Suprapubic skin (tissue), 4 donors: ENCODE measurements at regions not wholly inside any gene's neighbourhood (a gene's known extent, or its start where the extent isn't known, plus 50 kb on each side); places are given as distances from the start of the nearest gene placed in this dataset.

Experiments used
- DNase-seq, 2 donors: peaks; one replicate each; pipeline ENCODE4 v3.0.0-alpha.2; 2019; ENCODE audit warnings: low spot score in 2 of 2
- H3K27ac ChIP-seq: fragments of 200-600 bp; sonication (generic); one replicate; pipeline ENCODE4 v1.5.1; 2019
- H3K27me3 ChIP-seq: fragments of 200-600 bp; sonication (generic); one replicate; pipeline ENCODE4 v1.5.1; 2019
- H3K36me3 ChIP-seq: fragments of 200-600 bp; sonication (generic); one replicate; pipeline ENCODE4 v1.5.1; 2019
- H3K4me1 ChIP-seq: fragments of 200-600 bp; sonication (generic); one replicate; pipeline ENCODE4 v1.5.1; 2019
- H3K4me3 ChIP-seq: fragments of 200-600 bp; sonication (generic); one replicate; pipeline ENCODE4 v1.5.1; 2019; ENCODE audit warnings: mild to moderate bottlenecking
- H3K9me3 ChIP-seq: fragments of 200-600 bp; sonication (generic); one replicate; pipeline ENCODE4 v1.5.1; 2019
- CTCF ChIP-seq, 2 donors: fragments of 200-600 bp in 1 of 2; fragments of 450-650 bp in 1 of 2; sonication (generic) in 1 of 2; IDR thresholded peaks; one replicate each; pipeline ENCODE4 v1.5.1; 2016 to 2019; ENCODE audit warnings: antibody characterized with exemption in 2 of 2, mild to moderate bottlenecking in 1 of 2, moderate library complexity in 1 of 2
- EP300 ChIP-seq: sonication (generic); formaldehyde crosslinking; IDR thresholded peaks from one replicate; pipeline ENCODE4 v1.6.1; 2017; ENCODE audit warnings: antibody characterized with exemption
- POLR2A ChIP-seq, 2 donors: fragments of 450-650 bp; IDR thresholded peaks; one replicate each; pipeline ENCODE4 v1.6.1; 2017; ENCODE audit warnings: antibody characterized with exemption in 2 of 2, mild to moderate bottlenecking in 2 of 2, moderate library complexity in 2 of 2
- POLR2AphosphoS5 ChIP-seq, 3 donors: sonication (generic); formaldehyde crosslinking; IDR thresholded peaks; one replicate each; pipeline ENCODE4 v1.6.1; 2017; ENCODE audit warnings: antibody characterized with exemption in 3 of 3
- WGBS: methylation state at CpG from one replicate; pipeline ENCODE4 v1.1.5; 2018; 5-methylcytosine and 5-hydroxymethylcytosine counted together

DNA sequence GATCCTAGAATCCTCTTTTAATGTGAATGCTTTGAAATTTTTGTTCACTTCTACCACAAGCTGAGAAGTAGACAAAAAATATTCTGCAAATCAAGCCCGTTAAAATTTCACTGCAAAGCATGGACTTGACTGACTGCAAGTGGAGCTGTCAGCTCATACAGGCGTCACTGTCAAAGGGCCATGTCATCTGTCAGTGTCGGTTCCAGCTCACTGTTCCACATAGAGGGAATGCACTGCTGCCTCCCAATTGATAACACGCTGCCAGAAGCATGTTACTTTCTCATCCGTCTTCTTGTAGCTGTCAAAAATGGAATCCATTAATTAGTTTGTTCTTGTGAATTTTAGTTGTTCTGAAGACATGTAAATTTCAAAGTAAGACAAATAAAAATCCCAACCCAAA is 50.4 kb upstream of the FBXL4 start:
- Histone ChIP-seq H3K27ac (no peak overlapping the region), H3K36me3 (no peaks in the 10 kb centered on the region), H3K27me3 (no peaks in the 10 kb centered on the region), H3K9me3 (no peaks in the 10 kb centered on the region), H3K4me1 (no peaks in the 10 kb centered on the region), H3K4me3 (no peak overlapping the region)
- TF ChIP-seq POLR2AphosphoS5 (IDR thresholded peaks at IDR 0.05) (no peak), POLR2A (IDR thresholded peaks at IDR 0.05) (no peak), CTCF (IDR thresholded peaks at IDR 0.05) (no peak), EP300 (no peak)
- 60% methylated on average over 5 of the region's 5 CpGs for WGBS
- DNase-seq, result no peak
